Breast epithelium (tissue), 3 donors: ENCODE measurements at regions not wholly inside any gene's neighbourhood (a gene's known extent, or its start where the extent isn't known, plus 50 kb on each side); places are given as distances from the start of the nearest gene placed in this dataset.

ENCODE experiments used
- POLR2A ChIP-seq: fragments of 450-650 bp; IDR thresholded peaks from one replicate; pipeline ENCODE4 v1.6.1; 2016; ENCODE audit warnings: antibody characterized with exemption, mild to moderate bottlenecking, moderate library complexity
- POLR2AphosphoS5 ChIP-seq, 3 donors: sonication (generic); formaldehyde crosslinking; IDR thresholded peaks; one replicate each; pipeline ENCODE4 v1.6.1; 2017; ENCODE audit warnings: antibody characterized with exemption in 3 of 3
- TF ChIP-seq, protein P1 (sequence below), 3 donors: fragments of 450-650 bp; IDR thresholded peaks; one replicate each; pipeline ENCODE4 v1.5.1; 2016 to 2017; ENCODE audit warnings: antibody characterized with exemption in 3 of 3, mild to moderate bottlenecking in 3 of 3, moderate library complexity in 3 of 3

DNA sequence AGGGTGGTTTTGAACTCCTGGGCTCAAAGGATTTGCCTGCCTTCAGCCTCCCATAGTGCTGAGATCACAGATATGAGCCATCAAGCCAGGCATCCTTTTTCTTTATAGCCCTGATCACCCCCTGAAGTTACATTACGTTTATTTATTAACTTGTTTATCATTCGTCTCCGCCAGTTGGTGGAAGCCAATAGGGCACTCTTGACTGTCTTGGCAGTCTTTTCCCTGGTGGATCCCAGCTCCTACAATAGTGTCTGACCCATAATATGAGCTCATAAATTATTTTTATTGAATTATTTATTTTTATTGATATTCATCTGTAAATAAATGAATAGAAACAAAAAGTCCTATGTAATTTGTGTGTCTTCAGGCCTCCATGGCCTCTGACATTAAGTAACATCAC is 484.3 kb upstream of the FAT1 start:
- TF ChIP-seq, protein P1, sequence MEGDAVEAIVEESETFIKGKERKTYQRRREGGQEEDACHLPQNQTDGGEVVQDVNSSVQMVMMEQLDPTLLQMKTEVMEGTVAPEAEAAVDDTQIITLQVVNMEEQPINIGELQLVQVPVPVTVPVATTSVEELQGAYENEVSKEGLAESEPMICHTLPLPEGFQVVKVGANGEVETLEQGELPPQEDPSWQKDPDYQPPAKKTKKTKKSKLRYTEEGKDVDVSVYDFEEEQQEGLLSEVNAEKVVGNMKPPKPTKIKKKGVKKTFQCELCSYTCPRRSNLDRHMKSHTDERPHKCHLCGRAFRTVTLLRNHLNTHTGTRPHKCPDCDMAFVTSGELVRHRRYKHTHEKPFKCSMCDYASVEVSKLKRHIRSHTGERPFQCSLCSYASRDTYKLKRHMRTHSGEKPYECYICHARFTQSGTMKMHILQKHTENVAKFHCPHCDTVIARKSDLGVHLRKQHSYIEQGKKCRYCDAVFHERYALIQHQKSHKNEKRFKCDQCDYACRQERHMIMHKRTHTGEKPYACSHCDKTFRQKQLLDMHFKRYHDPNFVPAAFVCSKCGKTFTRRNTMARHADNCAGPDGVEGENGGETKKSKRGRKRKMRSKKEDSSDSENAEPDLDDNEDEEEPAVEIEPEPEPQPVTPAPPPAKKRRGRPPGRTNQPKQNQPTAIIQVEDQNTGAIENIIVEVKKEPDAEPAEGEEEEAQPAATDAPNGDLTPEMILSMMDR (IDR thresholded peaks at IDR 0.05): no peak
- TF ChIP-seq POLR2A: no peak
- no peak for TF ChIP-seq POLR2AphosphoS5 (IDR thresholded peaks at IDR 0.05)
